Neural crest cell (in vitro differentiated cells): ENCODE measurements at regions not wholly inside any gene's neighbourhood (a gene's known extent, or its start where the extent isn't known, plus 50 kb on each side); places are given as distances from the start of the nearest gene placed in this dataset.

Experiments used
- DNase-seq: peaks from one replicate; pipeline ENCODE4 v3.0.0; 2021; ENCODE audit warnings: low read depth, mixed read lengths, low spot score
- H3K27ac Mint-ChIP-seq: one replicate; pipeline ENCODE4 v1.8.0; 2021; ENCODE audit warnings: mild to moderate bottlenecking, mixed read lengths; ENCODE audit not compliant: unreplicated experiment
- H3K27me3 Mint-ChIP-seq: 2 replicates; pipeline ENCODE4 v1.8.0; 2021; ENCODE audit warnings: low read depth, mild to moderate bottlenecking, mixed read lengths
- H3K36me3 Mint-ChIP-seq: 2 replicates; pipeline ENCODE4 v1.8.0; 2021; ENCODE audit warnings: low read depth, mild to moderate bottlenecking, mixed read lengths
- H3K4me1 Mint-ChIP-seq: 2 replicates; pipeline ENCODE4 v1.8.0; 2021; ENCODE audit warnings: mixed read lengths
- H3K4me3 Mint-ChIP-seq: one replicate; pipeline ENCODE4 v1.8.0; 2021; ENCODE audit warnings: mild to moderate bottlenecking, mixed read lengths
- H3K9me3 Mint-ChIP-seq: 2 replicates; pipeline ENCODE4 v1.8.0; 2021; ENCODE audit warnings: mixed read lengths
- CTCF ChIP-seq: fragments of 200-600 bp; sonication (generic); conservative IDR thresholded peaks from 2 replicates; pipeline ENCODE4 v1.5.0; 2021; ENCODE audit warnings: antibody characterized with exemption, mild to moderate bottlenecking

GRCh38 chr5:89388872-89389271 is 505.9 kb upstream of the MEF2C start:
- no peaks in the 10 kb centered on the region for H3K36me3 Mint-ChIP-seq
- no peak overlapping the region for H3K4me3 Mint-ChIP-seq

GRCh38 chr5:89384391-89384790 is 501.4 kb upstream of the MEF2C start:
- Mint-ChIP-seq H3K9me3 (peaks cover 4% of the 10 kb centered on the region), H3K4me3 (no peak overlapping the region), H3K27me3 (no peaks in the 10 kb centered on the region), H3K36me3 (no peaks in the 10 kb centered on the region), H3K4me1 (no peaks in the 10 kb centered on the region), H3K27ac (no peak overlapping the region)
- DNase-seq = no peak
- no peak for TF ChIP-seq CTCF

More at GRCh38 chr5:89388872-89389271, 505.9 kb upstream of the MEF2C start:
- Mint-ChIP-seq H3K9me3 (peaks cover 4% of the 10 kb centered on the region), H3K27ac (no peak overlapping the region), H3K4me1 (no peaks in the 10 kb centered on the region), H3K27me3 (no peaks in the 10 kb centered on the region)
- TF ChIP-seq CTCF = no peak
- no peak for DNase-seq

DNA sequence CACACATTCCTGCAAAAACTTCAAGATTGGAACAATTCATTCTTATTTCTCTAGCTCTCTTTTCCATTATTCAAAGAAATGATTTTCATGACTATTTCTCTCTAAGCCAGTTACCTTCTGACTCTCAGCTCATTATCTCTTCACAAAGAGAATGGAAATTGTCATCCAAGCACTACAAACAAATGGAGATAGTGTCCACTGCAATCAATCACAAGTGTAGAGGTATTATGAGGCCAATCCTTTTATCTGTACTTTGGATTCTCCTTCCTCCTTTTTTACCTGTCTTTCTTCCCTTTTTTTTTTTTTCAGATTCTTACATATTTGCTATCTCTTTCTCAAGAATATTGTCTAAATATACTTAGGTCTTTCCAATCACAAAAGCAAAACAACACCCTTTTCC is 497.7 kb upstream of the MEF2C start:
- no peaks in the 10 kb centered on the region for H3K27me3 Mint-ChIP-seq
- no peaks in the 10 kb centered on the region for H3K4me1 Mint-ChIP-seq
- H3K36me3 Mint-ChIP-seq = no peaks in the 10 kb centered on the region
- no peak overlapping the region for H3K4me3 Mint-ChIP-seq
- H3K27ac Mint-ChIP-seq = no peak overlapping the region
- no peaks in the 10 kb centered on the region for H3K9me3 Mint-ChIP-seq
- TF ChIP-seq CTCF = no peak
- DNase-seq = no peak

GRCh38 chr5:89377767-89378455 is 494.9 kb upstream of the MEF2C start:
- no peaks in the 10 kb centered on the region for H3K27me3 Mint-ChIP-seq

GRCh38 chr5:89374818-89375521 is 492.0 kb upstream of the MEF2C start:
- no peak for DNase-seq
- no peaks in the 10 kb centered on the region for H3K4me1 Mint-ChIP-seq

More at GRCh38 chr5:89377767-89378455, 494.9 kb upstream of the MEF2C start:
- H3K4me1 Mint-ChIP-seq = no peaks in the 10 kb centered on the region
- no peak for DNase-seq
- H3K9me3 Mint-ChIP-seq = no peaks in the 10 kb centered on the region
- H3K27ac Mint-ChIP-seq = no peak overlapping the region
- TF ChIP-seq CTCF = no peak
- no peaks in the 10 kb centered on the region for H3K36me3 Mint-ChIP-seq
- no peak overlapping the region for H3K4me3 Mint-ChIP-seq

More at GRCh38 chr5:89374818-89375521, 492.0 kb upstream of the MEF2C start:
- H3K27ac Mint-ChIP-seq = no peak overlapping the region
- H3K27me3 Mint-ChIP-seq = no peaks in the 10 kb centered on the region
- no peaks in the 10 kb centered on the region for H3K9me3 Mint-ChIP-seq
- no peak overlapping the region for H3K4me3 Mint-ChIP-seq
- TF ChIP-seq CTCF = no peak
- H3K36me3 Mint-ChIP-seq = no peaks in the 10 kb centered on the region
